ENCODE measurements at regions not wholly inside any gene's neighbourhood (a gene's known extent, or its start where the extent isn't known, plus 50 kb on each side); places are given as distances from the start of the nearest gene placed in this dataset.
"Not testable (repeated sequence)": the region's sequence is repeated elsewhere in the genome, so short reads cannot be mapped to it uniquely, and the experiment has no call there.

GRCh38 chr1:166691476-166691875, 147.8 kb upstream of the POGK start:
- H2AFZ ChIP-seq: no peak overlapping the region
- no peaks in the 10 kb centered on the region for H3K79me2 ChIP-seq (ENCODE audit: insufficient read depth)
- H3K4me1 ChIP-seq (ENCODE audit: insufficient read depth): no peaks in the 10 kb centered on the region
- no peak overlapping the region for H3K4me2 ChIP-seq (ENCODE audit: unreplicated experiment)
- no peaks in the 10 kb centered on the region for H3K9me3 ChIP-seq (ENCODE audit: low read depth)
- H3K27me3 ChIP-seq (replicated peaks; ENCODE audit: insufficient read depth): no peaks in the 10 kb centered on the region
- no peak overlapping the region for H3K27ac ChIP-seq
- H3K36me3 ChIP-seq (ENCODE audit: low read depth): no peaks in the 10 kb centered on the region
- no peaks in the 10 kb centered on the region for H3K9me2 ChIP-seq (ENCODE audit: insufficient read depth)
- 37 to 62% methylated on average over 3 of the region's 3 CpGs for WGBS, 2 experiments (ENCODE audit: low coverage in 1 of 2, low lambda C conversion rate in 2 of 2, missing lambda C conversion rate in 2 of 2)
- DNase-seq: no peak
- no peak overlapping the region for H3K9ac ChIP-seq
- no peaks in the 10 kb centered on the region for H3F3A ChIP-seq (ENCODE audit: insufficient read depth)
- H3K4me3 ChIP-seq: no peak overlapping the region
- in situ Hi-C loops (cut with MboI): no loop called here
- no peaks in the 10 kb centered on the region for H4K20me1 ChIP-seq (ENCODE audit: insufficient read depth)
- TF ChIP-seq EZH2phosphoT487 (IDR thresholded peaks at IDR 0.05; ENCODE audit: insufficient read depth, low read depth): no peak
- no peak for TF ChIP-seq EZH2 (IDR thresholded peaks at IDR 0.05; ENCODE audit: insufficient read depth, poor library complexity, severe bottlenecking)

- H3K4me3 ChIP-seq: no peak overlapping the region
- TF ChIP-seq EZH2phosphoT487 (IDR thresholded peaks at IDR 0.05; ENCODE audit: insufficient read depth, low read depth): no peak
- TF ChIP-seq EZH2 (IDR thresholded peaks at IDR 0.05; ENCODE audit: insufficient read depth, poor library complexity, severe bottlenecking): no peak
- WGBS, 2 experiments (ENCODE audit: low coverage in 1 of 2, low lambda C conversion rate in 2 of 2, missing lambda C conversion rate in 2 of 2): 3 to 10% methylated on average over 2 of the region's 2 CpGs
- H3K27ac ChIP-seq: no peak overlapping the region
- no peaks in the 10 kb centered on the region for H3K36me3 ChIP-seq (ENCODE audit: low read depth)
- no peaks in the 10 kb centered on the region for H3K79me2 ChIP-seq (ENCODE audit: insufficient read depth)
- H3K4me2 ChIP-seq (ENCODE audit: unreplicated experiment): no peak overlapping the region
- no peaks in the 10 kb centered on the region for H3K27me3 ChIP-seq (replicated peaks; ENCODE audit: insufficient read depth)
- no peaks in the 10 kb centered on the region for H3K9me3 ChIP-seq (ENCODE audit: low read depth)
- H3K9me2 ChIP-seq (ENCODE audit: insufficient read depth): no peaks in the 10 kb centered on the region
- H3F3A ChIP-seq (ENCODE audit: insufficient read depth): no peaks in the 10 kb centered on the region
- in situ Hi-C loops (cut with MboI): no loop called here
- no peak for DNase-seq
- H4K20me1 ChIP-seq (ENCODE audit: insufficient read depth): no peaks in the 10 kb centered on the region
- H2AFZ ChIP-seq: no peak overlapping the region
- no peak overlapping the region for H3K9ac ChIP-seq
- no peaks in the 10 kb centered on the region for H3K4me1 ChIP-seq (ENCODE audit: insufficient read depth)
Observed at GRCh38 chr1:166692346-166692745, 146.9 kb upstream of the POGK start.

- no peaks in the 10 kb centered on the region for H3K27me3 ChIP-seq (replicated peaks; ENCODE audit: insufficient read depth)
- in situ Hi-C loops (cut with MboI): no loop called here
- H3K4me1 ChIP-seq (ENCODE audit: insufficient read depth): no peaks in the 10 kb centered on the region
- H3K4me2 ChIP-seq (ENCODE audit: unreplicated experiment): no peak overlapping the region
- H3K9me2 ChIP-seq (ENCODE audit: insufficient read depth): no peaks in the 10 kb centered on the region
- 5 to 13% methylated on average over 4 of the region's 4 CpGs for WGBS, 2 experiments (ENCODE audit: low coverage in 1 of 2, low lambda C conversion rate in 2 of 2, missing lambda C conversion rate in 2 of 2)
- no peak for DNase-seq
- H3F3A ChIP-seq (ENCODE audit: insufficient read depth): no peaks in the 10 kb centered on the region
- no peak overlapping the region for H3K27ac ChIP-seq
- no peaks in the 10 kb centered on the region for H3K9me3 ChIP-seq (ENCODE audit: low read depth)
- H3K9ac ChIP-seq: no peak overlapping the region
- H3K4me3 ChIP-seq: no peak overlapping the region
- no peaks in the 10 kb centered on the region for H4K20me1 ChIP-seq (ENCODE audit: insufficient read depth)
- no peak overlapping the region for H2AFZ ChIP-seq
- no peaks in the 10 kb centered on the region for H3K79me2 ChIP-seq (ENCODE audit: insufficient read depth)
- H3K36me3 ChIP-seq (ENCODE audit: low read depth): no peaks in the 10 kb centered on the region
- TF ChIP-seq EZH2phosphoT487 (IDR thresholded peaks at IDR 0.05; ENCODE audit: insufficient read depth, low read depth): no peak
- no peak for TF ChIP-seq EZH2 (IDR thresholded peaks at IDR 0.05; ENCODE audit: insufficient read depth, poor library complexity, severe bottlenecking)
Observed at GRCh38 chr1:166693158-166693557, 146.1 kb upstream of the POGK start.

DNA sequence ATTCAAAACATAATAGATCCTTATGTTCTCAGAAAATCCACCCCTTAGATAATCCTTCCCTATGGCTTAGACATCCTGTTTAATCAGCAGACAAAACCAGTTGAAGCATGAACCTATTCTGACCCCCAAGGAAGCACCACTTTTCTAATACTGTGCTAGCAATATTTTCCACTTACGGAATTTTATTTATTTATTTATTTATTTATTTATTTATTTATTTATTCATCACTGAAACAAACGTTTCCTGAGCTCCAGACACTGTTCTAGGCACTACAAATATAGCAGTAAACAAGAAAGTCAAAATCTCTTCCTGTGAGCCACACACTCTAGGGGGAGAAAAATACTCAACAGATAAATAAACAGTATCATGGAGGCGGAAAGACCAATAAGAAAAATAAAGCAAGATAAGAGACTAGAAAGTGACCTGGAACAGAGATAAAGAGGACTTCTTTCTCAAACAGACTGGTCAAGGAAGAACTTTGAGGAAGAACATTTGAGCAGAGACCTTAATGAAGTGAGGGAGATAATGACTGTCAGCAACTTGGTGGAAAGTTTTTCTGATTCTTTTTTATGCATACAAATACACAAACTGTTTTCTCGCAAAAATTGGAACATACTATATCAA, 145.5 kb upstream of the POGK start:
- WGBS, 2 experiments (ENCODE audit: low coverage in 1 of 2, low lambda C conversion rate in 2 of 2, missing lambda C conversion rate in 2 of 2): 18 to 22% methylated on average over 4 of the region's 4 CpGs
- Histone ChIP-seq H3K9me2 (ENCODE audit: insufficient read depth) (no peaks in the 10 kb centered on the region), H3K36me3 (ENCODE audit: low read depth) (no peaks in the 10 kb centered on the region), H3K4me1 (ENCODE audit: insufficient read depth) (no peaks in the 10 kb centered on the region), H3K9me3 (ENCODE audit: low read depth) (no peaks in the 10 kb centered on the region), H3K27ac (no peak overlapping the region), H2AFZ (no peak overlapping the region), H3K4me2 (ENCODE audit: unreplicated experiment) (no peak overlapping the region), H3K79me2 (ENCODE audit: insufficient read depth) (no peaks in the 10 kb centered on the region), H3K27me3 (replicated peaks; ENCODE audit: insufficient read depth) (no peaks in the 10 kb centered on the region), H4K20me1 (ENCODE audit: insufficient read depth) (no peaks in the 10 kb centered on the region), H3K4me3 (no peak overlapping the region), H3F3A (ENCODE audit: insufficient read depth) (no peaks in the 10 kb centered on the region), H3K9ac (no peak overlapping the region)
- no peak for TF ChIP-seq EZH2phosphoT487 (IDR thresholded peaks at IDR 0.05; ENCODE audit: insufficient read depth, low read depth)
- no peak for TF ChIP-seq EZH2 (IDR thresholded peaks at IDR 0.05; ENCODE audit: insufficient read depth, poor library complexity, severe bottlenecking)
- DNase-seq: no peak
- in situ Hi-C loops (cut with MboI): no loop called here

GRCh38 chr1:166695115-166695514, 144.2 kb upstream of the POGK start:
- Histone ChIP-seq H3K4me3 (no peak overlapping the region), H3K9ac (no peak overlapping the region), H3K27me3 (replicated peaks; ENCODE audit: insufficient read depth) (no peaks in the 10 kb centered on the region), H3K9me2 (ENCODE audit: insufficient read depth) (no peaks in the 10 kb centered on the region), H3K4me1 (ENCODE audit: insufficient read depth) (no peaks in the 10 kb centered on the region), H3K4me2 (ENCODE audit: unreplicated experiment) (no peak overlapping the region), H3K9me3 (ENCODE audit: low read depth) (no peaks in the 10 kb centered on the region), H3F3A (ENCODE audit: insufficient read depth) (no peaks in the 10 kb centered on the region), H3K79me2 (ENCODE audit: insufficient read depth) (no peaks in the 10 kb centered on the region), H3K36me3 (ENCODE audit: low read depth) (no peaks in the 10 kb centered on the region), H4K20me1 (ENCODE audit: insufficient read depth) (no peaks in the 10 kb centered on the region), H2AFZ (no peak overlapping the region), H3K27ac (no peak overlapping the region)
- no peak for DNase-seq
- in situ Hi-C loops (cut with MboI): no loop called here
- TF ChIP-seq EZH2phosphoT487 (IDR thresholded peaks at IDR 0.05; ENCODE audit: insufficient read depth, low read depth) (no peak), EZH2 (IDR thresholded peaks at IDR 0.05; ENCODE audit: insufficient read depth, poor library complexity, severe bottlenecking) (no peak)
- 18 to 27% methylated on average over 1 of the region's 1 CpG for WGBS, 2 experiments (ENCODE audit: low coverage in 1 of 2, low lambda C conversion rate in 2 of 2, missing lambda C conversion rate in 2 of 2)

DNA sequence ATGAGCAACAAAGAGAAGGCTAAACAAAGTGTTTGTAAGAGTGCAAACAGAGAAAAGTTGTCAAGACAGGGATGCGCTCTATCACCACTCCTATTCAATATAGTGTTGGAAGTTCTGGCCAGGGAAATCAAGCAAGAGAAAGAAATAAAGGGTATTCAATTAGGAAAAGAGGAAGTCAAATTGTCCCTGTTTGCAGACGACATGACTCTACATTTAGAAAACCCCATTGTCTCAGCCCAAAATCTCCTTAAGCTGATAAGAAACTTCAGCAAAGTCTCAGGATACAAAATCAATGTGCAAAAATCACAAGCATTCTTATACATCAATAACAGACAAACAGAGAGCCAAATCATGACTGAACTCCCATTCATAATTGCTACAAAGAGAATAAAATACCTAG, 143.4 kb upstream of the POGK start:
- H3K27ac ChIP-seq; H3K79me2 ChIP-seq (ENCODE audit: insufficient read depth); H3K9me2 ChIP-seq (ENCODE audit: insufficient read depth); H3K4me3 ChIP-seq; H3K36me3 ChIP-seq (ENCODE audit: low read depth); H3K9ac ChIP-seq; H3K4me2 ChIP-seq (ENCODE audit: unreplicated experiment); H3K27me3 ChIP-seq (replicated peaks; ENCODE audit: insufficient read depth); DNase-seq; H3K4me1 ChIP-seq (ENCODE audit: insufficient read depth); in situ Hi-C loops (cut with MboI); H2AFZ ChIP-seq; H3K9me3 ChIP-seq (ENCODE audit: low read depth); H4K20me1 ChIP-seq (ENCODE audit: insufficient read depth); H3F3A ChIP-seq (ENCODE audit: insufficient read depth): not testable (repeated sequence)
- 40 to 60% methylated on average over 2 of the region's 2 CpGs for WGBS, 2 experiments (ENCODE audit: low coverage in 1 of 2, low lambda C conversion rate in 2 of 2, missing lambda C conversion rate in 2 of 2)

Data from GM23248 (cell line).